GM19328 (cell line): ENCODE measurements at regions not wholly inside any gene's neighbourhood (a gene's known extent, or its start where the extent isn't known, plus 50 kb on each side); places are given as distances from the start of the nearest gene placed in this dataset.
"Not testable (repeated sequence)": the region's sequence is repeated elsewhere in the genome, so short reads cannot be mapped to it uniquely, and the experiment has no call there.

Experiments
- ATAC-seq: cut with Tn5 transposase; IDR thresholded peaks from one replicate; pipeline ENCODE4 v1.9.1; 2021; ENCODE audit warnings: mild to moderate bottlenecking, moderate library complexity; ENCODE audit not compliant: unreplicated experiment

GRCh38 chrX:74251006-74251930, 52.7 kb upstream of the ZCCHC13 start:
- ATAC-seq: no peak

- no peak for ATAC-seq
These were observed 53.4 kb upstream of the ZCCHC13 start for GRCh38 chrX:74250574-74250973.

GRCh38 chrX:74249963-74250362, 54.0 kb upstream of the ZCCHC13 start:
- ATAC-seq: no peak

- no peak for ATAC-seq
These were observed 55.1 kb upstream of the ZCCHC13 start for GRCh38 chrX:74248889-74249288.

- ATAC-seq: no peak
These were observed 57.5 kb upstream of the ZCCHC13 start for GRCh38 chrX:74246524-74246923.

GRCh38 chrX:74242484-74243138, 61.4 kb upstream of the ZCCHC13 start:
- no peak for ATAC-seq

- no peak for ATAC-seq
These were observed 61.9 kb upstream of the ZCCHC13 start for GRCh38 chrX:74242050-74242449.

- no peak for ATAC-seq
These were observed 65.2 kb upstream of the ZCCHC13 start for GRCh38 chrX:74238771-74239170.

- no peak for ATAC-seq
These were observed 69.2 kb upstream of the ZCCHC13 start for GRCh38 chrX:74234818-74235217.

GRCh38 chrX:74232859-74233258, 71.1 kb upstream of the ZCCHC13 start:
- no peak for ATAC-seq

GRCh38 chrX:74231625-74232024, 72.4 kb upstream of the ZCCHC13 start:
- ATAC-seq: no peak

GRCh38 chrX:74230094-74230493, 73.9 kb upstream of the ZCCHC13 start:
- ATAC-seq: no peak

GRCh38 chrX:74225111-74225510, 78.9 kb upstream of the ZCCHC13 start:
- no peak for ATAC-seq

- no peak for ATAC-seq
These were observed 83.7 kb upstream of the ZCCHC13 start for GRCh38 chrX:74220277-74220676.

GRCh38 chrX:74218895-74219294, 85.1 kb upstream of the ZCCHC13 start:
- no peak for ATAC-seq

- no peak for ATAC-seq
These were observed 87.6 kb upstream of the ZCCHC13 start for GRCh38 chrX:74216421-74216820.

GRCh38 chrX:74211911-74212310, 92.1 kb upstream of the ZCCHC13 start:
- ATAC-seq: no peak

- ATAC-seq: no peak
These were observed 96.4 kb upstream of the ZCCHC13 start for GRCh38 chrX:74207539-74207938.

GRCh38 chrX:74195605-74196004, 108.4 kb upstream of the ZCCHC13 start:
- no peak for ATAC-seq

- no peak for ATAC-seq
These were observed 108.9 kb upstream of the ZCCHC13 start for GRCh38 chrX:74195120-74195519.

GRCh38 chrX:74187211-74187610, 116.8 kb upstream of the ZCCHC13 start:
- ATAC-seq: no peak

- not testable (repeated sequence) for ATAC-seq
These were observed 120.9 kb upstream of the ZCCHC13 start for GRCh38 chrX:74183047-74183446.
